GM21390 (cell line): ENCODE measurements at regions not wholly inside any gene's neighbourhood (a gene's known extent, or its start where the extent isn't known, plus 50 kb on each side); places are given as distances from the start of the nearest gene placed in this dataset.

Source experiments
- ATAC-seq: cut with Tn5 transposase; IDR thresholded peaks from one replicate; pipeline ENCODE4 v1.9.1; 2021; ENCODE audit not compliant: unreplicated experiment

DNA sequence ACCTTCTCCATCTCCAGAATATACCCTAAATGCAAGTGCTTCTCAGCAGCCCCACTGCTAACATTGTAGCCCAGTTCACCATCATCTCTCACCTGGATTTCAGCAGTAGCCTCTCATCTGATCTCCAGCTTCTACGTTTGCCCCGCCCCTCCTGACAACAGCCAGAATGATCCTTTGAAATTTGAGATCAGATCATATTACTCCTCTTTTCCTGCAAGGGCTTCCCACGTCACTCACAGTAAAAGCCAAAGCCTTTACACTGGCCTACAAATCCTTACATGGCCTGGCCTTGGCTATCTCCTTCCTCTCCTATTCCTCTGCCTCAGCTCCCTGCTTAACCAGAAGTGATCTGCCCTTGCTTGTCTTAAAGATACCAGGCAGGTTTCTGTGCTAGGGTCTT lies 94.3 kb upstream of the NBEA start:
- ATAC-seq: no peak

DNA sequence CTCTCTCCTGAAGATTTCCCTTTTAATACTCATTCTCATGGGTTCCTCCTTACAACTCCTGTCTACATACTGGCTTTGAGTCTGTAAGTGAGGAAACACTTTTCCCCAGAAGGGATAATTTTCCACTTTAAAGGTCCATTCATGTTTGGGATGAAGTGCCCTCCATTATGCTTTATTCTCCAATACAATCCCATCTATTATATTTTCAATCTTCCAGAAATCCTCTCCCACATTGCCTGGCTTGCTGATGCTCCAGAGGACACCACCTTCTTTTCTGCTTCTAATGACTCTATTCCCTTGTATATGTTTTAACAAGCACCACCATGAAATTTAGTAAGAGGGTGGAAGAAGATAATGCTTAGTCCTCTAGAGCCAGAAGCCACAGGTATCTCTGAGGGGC lies 92.7 kb upstream of the NBEA start:
- ATAC-seq: no peak

DNA sequence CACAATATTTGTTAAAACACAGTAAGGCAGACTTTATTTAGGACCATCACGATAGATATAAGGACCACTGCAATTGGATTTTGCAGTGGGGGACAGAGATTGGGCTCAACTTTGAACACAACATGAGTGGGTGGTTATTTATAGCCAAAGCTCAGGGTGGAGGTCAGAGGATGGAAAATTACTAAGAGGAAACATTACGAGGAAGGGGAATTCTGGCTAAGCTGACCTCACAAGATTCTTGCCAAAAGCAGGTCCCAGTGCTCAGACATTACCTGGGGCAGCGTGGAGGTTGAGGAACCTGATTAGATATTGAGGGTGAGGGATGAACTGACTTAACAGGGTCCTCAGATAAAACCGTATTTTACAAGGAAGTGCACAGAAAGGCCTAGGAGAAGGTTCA lies 88.9 kb upstream of the NBEA start:
- ATAC-seq: no peak

DNA sequence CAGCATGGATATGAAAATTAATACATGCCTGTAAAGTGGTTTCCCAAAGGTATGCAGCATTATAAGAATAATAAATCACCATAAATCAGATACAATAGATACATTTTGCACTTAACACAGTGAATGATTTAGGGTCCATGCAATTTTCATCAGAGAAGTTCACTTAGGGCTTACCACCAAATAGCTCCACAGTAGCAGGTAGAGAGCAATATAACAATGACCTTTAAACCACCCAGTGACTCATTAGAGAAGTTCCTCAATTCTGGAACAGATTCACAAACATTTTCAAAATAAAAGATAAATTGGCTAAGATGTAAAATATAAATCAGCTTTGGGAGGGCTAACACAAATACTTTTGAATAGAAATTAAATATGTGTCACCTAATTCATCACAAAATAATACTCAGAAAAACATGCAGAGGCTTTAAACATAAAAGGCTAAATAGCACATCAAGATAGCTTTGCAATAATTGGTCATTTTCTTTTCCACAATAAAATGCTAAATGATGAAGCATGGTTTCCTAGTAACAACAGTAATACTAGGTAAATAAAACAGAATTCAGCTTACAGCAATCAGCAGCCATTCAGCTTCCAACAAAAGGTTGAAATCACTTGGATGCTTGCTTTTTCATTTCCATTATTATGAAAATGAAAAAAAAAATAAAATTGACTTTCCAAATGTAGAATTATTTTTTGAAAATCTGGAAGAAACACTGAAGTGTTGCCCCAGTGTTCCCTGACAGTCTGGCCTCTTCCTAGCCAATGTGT lies 84.3 kb upstream of the NBEA start:
- ATAC-seq: no peak

DNA sequence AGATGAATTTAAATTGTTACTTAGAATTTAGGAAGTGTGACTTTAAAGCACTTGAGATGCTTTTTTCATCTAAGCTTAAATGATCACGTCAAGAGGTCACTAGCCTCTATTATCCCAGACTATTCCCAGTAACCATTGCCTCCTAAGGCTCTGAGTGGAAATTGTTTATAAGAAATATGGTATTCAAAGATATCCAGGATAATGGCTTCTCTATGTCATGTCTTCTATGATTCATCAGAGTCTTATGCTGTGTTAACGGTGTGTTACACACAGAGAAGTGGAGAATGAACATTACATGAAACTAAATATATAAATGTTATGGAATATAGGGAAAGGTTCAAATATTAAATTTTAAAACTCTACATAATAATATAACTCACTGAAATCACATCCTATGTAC lies 79.8 kb upstream of the NBEA start:
- ATAC-seq: no peak

DNA sequence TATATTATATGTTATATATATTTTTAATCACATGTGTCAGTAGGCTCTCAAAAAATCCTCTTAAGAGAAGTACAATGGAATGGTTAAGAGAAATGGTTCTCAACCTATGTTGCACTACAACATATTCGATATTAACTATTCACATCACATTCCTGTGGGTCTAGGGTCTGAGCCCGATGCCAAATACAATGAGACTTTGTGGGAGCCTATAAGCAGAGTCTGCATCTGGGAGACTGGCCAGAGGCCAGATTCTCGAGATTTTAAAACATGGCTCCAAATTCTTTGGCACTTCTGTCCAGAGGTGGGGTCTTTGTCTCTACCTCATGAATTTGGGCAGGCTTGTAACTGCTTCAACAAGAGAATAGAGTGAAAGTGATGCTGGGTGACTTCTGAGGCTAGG lies 79.4 kb upstream of the NBEA start:
- no peak for ATAC-seq

DNA sequence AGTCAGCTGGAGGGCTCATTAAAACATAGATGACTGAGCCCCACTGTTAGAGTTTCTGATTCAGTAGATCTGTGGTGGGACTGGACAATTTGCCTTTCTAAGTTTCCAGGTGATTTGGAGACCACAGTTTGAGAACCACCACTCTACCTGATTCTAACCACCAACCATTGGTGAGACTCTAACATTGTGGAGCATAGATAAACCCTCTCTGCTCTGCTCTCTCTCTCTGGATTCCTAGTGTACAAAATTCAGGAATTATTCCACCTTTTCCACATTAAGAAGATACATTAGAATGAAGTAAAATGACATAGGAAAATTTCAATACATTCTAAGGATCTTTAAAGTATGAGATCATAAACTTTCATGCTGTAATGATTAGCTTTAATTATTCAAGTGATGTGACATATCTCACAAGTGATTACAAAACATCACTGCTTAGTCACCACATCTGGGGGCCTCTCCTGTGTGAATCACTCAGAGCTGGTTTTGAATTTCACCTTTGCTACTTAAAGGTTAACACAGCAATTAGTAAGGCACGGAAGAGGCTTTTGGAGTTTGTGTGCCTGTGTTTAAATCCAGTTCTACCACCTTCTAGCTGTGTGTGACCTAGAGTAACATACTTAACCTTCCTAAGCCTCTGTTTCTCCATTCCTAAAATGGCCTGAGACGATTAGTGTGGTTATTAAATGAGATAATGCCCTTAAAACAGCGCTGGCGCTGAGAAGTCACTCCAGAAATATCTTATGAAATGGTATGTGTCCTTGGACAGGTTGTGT lies 78.5 kb upstream of the NBEA start:
- no peak for ATAC-seq

DNA sequence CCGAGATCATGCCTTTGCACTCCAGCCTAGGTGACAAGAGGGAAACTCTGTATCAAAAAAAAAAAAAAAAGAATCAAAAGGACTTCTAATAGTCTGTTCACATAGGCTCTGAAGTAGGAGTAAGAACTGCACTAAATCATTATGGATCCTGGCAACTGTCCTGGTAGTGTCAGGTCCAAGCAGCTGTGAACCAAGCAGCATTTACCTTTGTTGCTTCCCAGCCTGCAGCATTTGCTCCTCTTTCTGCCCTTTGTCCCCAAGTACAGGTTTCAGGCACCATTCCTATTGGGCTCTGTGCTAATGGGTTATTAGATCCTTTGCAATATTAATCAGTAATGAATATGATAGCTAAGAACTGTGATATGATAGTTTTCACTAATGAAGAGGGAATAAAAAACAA lies 77.4 kb upstream of the NBEA start:
- ATAC-seq: no peak

DNA sequence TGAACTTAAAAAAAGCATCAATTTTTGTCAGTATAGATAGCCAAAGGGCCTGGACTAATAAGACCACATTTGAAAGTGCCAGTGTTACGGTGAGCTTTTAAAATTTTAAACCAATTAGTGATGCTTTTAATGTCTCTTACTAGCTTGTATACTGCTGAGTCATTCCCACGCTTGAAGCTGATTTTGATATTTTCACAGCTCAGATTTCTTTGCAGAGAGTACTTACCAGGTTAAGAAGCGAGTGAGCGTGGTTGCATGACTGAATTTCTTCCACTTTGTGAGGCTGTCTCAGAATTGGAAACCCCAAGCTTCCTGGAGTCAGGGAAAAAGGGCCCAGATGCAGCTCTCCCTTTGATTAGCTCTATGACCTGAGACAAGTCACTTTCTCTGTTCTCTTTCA lies 74.5 kb upstream of the NBEA start:
- ATAC-seq: no peak

DNA sequence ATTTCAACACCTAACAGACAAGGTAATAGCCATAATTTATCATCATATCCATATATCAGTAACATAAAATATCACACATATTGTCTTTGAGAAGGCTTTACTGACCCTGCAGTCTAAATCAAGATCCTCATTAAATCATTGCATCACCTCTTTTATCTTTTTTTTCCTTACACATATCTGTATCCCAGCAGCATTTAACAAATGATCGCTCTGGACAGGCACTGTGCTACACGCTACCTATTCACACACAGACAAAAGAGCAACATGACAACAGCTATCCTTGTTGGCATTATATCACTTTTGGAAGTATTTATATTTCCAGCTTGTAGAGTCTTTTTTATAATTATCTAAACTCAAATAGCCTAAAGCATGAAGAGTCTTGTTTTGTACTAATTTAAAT lies 73.3 kb upstream of the NBEA start:
- ATAC-seq: no peak

DNA sequence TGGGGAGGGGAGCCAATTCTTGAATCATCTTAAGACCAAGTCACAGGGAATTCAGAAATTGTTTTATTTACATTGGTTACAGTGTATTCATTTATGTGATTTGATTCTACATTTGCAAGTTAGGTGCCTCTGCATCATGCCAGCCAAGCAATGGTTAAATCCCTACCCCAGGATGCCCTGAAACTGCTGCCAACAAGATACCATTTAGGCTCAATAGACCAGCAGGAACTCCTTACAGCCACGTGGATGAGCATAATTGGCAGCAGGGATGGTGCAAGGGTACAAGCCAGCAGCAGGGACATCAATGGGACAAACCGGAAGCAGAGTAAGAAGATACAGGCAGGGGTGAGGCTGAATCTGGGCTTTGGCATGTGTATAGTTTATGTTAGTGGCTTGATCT lies 72.4 kb upstream of the NBEA start:
- ATAC-seq: no peak

DNA sequence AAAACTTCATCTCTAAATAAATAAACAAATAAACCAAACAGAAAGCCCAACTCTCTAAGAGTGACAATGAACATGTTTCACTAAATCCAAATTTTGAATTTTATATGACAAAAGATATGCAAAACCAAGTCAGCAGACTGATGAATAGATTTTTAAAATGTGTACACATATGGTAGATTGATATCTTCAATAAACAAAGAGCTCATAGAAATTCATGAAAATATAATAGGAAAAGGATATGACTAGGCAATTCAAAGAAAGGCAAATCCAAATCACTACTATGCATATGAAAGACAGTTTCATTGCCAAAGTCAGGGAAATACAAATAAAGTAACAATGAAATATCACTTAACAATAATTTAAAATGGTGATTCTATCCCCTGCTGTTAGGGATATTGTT lies 63.7 kb upstream of the NBEA start:
- ATAC-seq: no peak

DNA sequence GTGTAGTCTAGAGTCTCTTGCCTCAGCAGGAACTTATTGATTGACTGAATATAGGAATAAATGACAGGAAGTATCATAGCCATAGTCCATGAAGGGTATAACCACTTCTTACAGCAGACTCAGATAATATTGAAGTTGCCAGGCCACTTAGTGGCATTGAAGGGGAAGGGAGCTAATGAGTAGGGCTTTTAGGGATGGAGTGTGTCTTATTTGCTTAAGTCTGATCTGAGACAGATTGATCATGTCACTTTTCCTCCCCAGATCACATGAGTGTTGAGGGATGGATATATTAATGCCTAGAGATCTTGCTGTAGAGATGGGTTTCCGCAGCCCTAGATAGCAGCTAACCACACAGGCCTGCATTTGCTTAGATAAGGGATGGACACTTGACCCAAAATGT lies 62.2 kb upstream of the NBEA start:
- ATAC-seq: no peak

DNA sequence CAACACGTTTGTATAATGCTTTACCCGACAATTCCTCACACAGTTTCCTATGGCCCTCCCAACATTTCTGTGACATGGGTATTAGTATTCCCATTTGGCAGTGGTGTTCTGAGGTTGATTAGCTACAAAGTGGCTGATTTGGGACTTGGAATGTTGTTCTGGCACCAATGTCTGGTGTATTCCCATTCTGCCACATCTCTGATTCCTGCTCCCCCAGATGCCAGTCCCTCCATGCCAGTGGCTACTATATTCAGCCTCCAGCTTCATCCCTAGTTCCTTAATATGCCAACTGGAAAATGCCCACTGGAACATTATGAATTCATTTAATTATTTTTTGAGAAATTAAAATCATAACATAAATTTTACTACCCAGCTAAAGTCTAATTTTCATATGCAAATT lies 60.6 kb upstream of the NBEA start:
- ATAC-seq: no peak

DNA sequence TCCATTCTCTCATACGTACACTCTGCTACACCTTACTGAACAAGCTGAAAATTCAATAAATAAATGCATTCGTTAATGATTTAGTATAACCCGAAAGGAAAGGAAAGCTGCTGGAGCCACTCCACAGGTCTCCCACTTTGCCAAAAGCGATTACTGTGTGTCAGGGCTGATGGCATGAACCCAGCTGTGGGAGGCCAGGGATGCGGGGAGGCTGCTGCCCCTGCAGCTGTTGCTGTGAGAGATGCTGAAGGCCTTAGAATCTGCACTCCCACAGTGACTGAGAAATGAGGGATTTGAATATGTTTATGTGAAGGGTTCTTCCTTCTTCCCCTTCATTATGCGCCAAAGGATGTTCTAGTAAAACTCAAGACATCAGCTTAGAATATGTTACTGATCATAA lies 58.7 kb upstream of the NBEA start:
- ATAC-seq: no peak

DNA sequence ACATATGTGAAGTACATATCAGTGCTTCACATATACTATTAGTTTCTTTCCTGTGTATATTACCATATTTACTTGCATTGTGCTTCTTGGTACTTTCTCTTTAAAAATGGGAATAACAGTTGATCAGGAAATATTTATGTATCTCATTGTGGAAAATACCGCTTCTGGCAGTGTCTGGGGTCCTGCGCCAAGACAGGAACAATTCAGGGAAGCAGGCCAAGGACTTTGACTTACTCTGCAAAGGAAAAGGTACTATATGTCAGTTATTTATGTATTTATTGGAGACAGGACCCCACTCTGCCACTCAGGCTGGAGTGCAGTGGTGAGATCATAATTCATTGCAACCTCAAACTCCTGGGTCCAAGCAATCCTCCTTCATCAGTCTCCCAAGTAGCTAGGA lies 57.7 kb upstream of the NBEA start:
- ATAC-seq: no peak

DNA sequence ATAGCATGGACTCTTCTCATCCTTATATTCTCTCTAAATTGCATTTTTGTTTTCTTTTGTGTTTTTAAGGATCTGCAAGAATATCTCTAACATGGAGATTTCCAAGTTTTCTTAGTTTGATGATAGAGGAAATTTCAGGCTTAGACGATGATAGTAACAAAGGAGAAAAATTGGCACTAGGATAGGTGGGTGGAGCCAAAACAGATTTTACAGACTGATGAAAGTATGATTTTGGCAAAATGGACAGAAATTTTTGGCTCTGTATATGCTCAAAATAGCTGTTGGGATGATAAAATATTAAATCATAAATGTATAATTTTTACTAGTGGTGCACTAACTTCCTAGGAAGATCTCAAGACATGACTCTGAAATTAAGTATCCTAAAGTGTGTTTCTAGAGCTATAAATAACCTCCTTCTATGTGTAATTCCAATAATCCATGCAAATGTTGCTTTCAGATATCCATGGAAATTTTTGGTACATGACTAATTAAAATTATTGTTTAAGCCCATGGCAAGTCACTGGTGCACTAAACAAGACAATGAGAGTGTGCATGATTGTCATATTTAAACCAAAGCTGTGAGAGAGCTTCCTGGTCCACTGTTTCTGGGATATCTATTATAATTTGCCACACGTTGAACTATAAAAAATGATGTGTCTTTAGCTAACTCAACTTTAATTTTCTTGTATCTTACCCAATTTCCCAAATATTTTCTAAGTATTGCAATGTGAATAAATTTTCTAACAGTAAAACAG lies 55.8 kb upstream of the NBEA start:
- no peak for ATAC-seq

DNA sequence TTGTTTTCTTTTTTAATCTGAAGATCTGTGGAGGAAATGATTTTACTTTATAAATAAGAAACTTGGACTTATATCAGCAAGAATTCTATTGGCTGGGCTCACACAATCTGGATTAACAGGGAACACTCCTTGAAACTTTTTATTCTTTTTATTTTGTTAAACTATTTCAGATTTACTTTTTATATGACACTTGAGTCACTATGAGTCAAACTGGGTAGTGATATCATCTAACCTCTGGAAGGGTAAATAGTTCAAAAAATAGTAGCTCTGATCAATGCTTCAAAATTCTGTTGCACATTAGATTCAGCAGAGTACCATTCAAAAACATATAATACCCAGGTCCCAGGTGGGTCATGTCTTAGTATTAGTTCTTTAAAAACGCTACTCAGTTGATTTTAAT lies 55.1 kb upstream of the NBEA start:
- no peak for ATAC-seq
